Omental fat pad (tissue), 3 donors: ENCODE measurements at regions not wholly inside any gene's neighbourhood (a gene's known extent, or its start where the extent isn't known, plus 50 kb on each side); places are given as distances from the start of the nearest gene placed in this dataset.
"Not testable (repeated sequence)": the region's sequence is repeated elsewhere in the genome, so short reads cannot be mapped to it uniquely, and the experiment has no call there.

Experiments
- ATAC-seq: fragments of 150-250 bp; one replicate; pipeline ENCODE4 v1.9.1; 2016; ENCODE audit warnings: mild to moderate bottlenecking, moderate library complexity; ENCODE audit not compliant: low FRiP score
- DNase-seq: peaks from one replicate; pipeline ENCODE4 v3.0.0-alpha.2; 2019; ENCODE audit warnings: low spot score
- TF ChIP-seq, protein P1 (sequence below), 3 donors: fragments of 450-650 bp; IDR thresholded peaks; one replicate each; pipeline ENCODE4 v1.5.1; 2016 to 2017; ENCODE audit warnings: antibody characterized with exemption in 3 of 3, mild to moderate bottlenecking in 3 of 3, moderate library complexity in 2 of 3

- TF ChIP-seq, protein P1, sequence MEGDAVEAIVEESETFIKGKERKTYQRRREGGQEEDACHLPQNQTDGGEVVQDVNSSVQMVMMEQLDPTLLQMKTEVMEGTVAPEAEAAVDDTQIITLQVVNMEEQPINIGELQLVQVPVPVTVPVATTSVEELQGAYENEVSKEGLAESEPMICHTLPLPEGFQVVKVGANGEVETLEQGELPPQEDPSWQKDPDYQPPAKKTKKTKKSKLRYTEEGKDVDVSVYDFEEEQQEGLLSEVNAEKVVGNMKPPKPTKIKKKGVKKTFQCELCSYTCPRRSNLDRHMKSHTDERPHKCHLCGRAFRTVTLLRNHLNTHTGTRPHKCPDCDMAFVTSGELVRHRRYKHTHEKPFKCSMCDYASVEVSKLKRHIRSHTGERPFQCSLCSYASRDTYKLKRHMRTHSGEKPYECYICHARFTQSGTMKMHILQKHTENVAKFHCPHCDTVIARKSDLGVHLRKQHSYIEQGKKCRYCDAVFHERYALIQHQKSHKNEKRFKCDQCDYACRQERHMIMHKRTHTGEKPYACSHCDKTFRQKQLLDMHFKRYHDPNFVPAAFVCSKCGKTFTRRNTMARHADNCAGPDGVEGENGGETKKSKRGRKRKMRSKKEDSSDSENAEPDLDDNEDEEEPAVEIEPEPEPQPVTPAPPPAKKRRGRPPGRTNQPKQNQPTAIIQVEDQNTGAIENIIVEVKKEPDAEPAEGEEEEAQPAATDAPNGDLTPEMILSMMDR (IDR thresholded peaks at IDR 0.05), result no peak
- no peak for ATAC-seq
- no peak for DNase-seq
These were observed 562.4 kb downstream of the MAGEB5 start for GRCh38 chrX:26778320-26778888.

- ATAC-seq (no peak), DNase-seq (no peak)
- TF ChIP-seq, protein P1 (IDR thresholded peaks at IDR 0.05), result no peak
These were observed 546.3 kb downstream of the MAGEB5 start for GRCh38 chrX:26762253-26762652.

DNA sequence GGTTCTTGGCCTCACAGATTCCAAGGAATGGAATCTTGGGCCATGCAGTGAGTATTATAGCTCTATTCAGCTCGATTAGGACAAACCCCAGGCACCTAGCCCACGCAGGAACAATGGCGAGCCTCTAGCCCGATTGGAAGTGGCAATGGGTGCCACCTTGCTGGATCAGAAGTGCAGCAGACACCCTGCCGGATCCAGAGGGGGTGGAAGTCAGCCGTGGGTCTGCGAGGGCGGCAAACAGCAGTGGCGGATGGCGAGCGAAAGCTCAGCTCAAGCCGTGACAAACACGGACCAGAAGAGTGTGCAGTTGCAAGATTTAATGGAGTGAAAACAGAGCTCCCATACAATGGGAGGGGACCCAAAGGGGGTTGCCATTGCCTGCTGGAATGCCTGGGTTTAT is 539.8 kb downstream of the MAGEB5 start:
- ATAC-seq, DNase-seq: not testable (repeated sequence)

- TF ChIP-seq, protein P1 (IDR thresholded peaks at IDR 0.05), result no peak
- DNase-seq (no peak), ATAC-seq (no peak)
These were observed 531.9 kb downstream of the MAGEB5 start for GRCh38 chrX:26747877-26748276.

DNA sequence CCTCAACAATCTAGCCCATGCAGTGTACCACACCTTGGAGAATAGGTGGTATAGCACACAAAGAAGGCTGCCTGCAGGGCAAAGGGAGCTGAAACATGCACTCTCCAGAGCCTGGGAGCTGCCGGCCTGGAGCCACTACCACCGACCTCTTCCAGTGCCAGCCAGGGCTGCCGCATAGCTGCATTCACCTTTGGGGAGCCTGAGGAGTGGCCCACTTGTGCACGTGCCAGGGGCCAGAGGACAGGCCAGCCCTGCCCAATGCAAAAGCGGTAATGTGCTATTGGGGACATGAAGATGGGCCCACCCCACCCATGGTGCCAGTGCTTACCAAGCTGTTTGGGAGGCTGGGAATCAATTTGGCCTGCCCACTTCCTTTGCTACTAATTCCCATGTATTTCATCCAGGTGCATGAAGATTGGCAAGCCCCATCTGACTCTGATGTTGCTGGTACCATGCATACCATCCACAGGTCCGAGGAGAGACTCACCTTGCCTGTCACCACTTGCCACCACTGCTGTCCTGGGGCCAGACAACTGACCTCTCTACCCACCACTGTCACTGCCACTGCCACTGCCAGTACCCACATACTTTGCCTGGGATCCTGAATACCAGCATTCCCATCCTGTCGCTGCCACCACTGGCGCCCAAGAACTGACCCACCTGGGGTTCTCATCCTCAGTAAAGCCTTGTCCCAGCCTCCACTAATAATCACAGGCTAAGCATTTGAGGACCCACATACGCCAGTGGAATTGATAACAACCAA is 506.9 kb downstream of the MAGEB5 start:
- TF ChIP-seq, protein P1 (IDR thresholded peaks at IDR 0.05), result no peak
- DNase-seq (no peak), ATAC-seq (no peak)

GRCh38 chrX:26672571-26672970 is 456.6 kb downstream of the MAGEB5 start:
- TF ChIP-seq, protein P1 (IDR thresholded peaks at IDR 0.05), result no peak
- DNase-seq (no peak), ATAC-seq (no peak)

DNA sequence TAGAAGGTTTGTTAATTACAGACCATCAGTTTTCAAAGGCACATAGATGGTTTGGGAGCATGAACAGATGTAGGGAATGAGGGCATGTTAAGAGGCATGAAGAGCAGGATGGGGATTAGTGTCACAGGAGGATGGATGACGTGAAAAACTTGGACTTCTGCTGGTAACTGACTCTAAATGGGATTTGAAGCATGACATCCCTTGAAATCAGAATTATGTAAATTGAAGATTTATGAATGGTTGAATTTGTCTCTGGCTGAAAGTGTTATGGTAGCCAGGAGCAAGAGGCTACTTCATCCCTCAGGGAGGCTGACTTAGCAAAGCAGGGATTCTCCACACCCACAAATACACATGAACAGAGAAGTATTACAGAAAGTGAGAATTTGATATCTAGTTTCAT is 454.6 kb downstream of the MAGEB5 start:
- DNase-seq (no peak), ATAC-seq (no peak)
- TF ChIP-seq, protein P1 (IDR thresholded peaks at IDR 0.05), result no peak
